ENCODE measurements at regions not wholly inside any gene's neighbourhood (a gene's known extent, or its start where the extent isn't known, plus 50 kb on each side); places are given as distances from the start of the nearest gene placed in this dataset.

DNA sequence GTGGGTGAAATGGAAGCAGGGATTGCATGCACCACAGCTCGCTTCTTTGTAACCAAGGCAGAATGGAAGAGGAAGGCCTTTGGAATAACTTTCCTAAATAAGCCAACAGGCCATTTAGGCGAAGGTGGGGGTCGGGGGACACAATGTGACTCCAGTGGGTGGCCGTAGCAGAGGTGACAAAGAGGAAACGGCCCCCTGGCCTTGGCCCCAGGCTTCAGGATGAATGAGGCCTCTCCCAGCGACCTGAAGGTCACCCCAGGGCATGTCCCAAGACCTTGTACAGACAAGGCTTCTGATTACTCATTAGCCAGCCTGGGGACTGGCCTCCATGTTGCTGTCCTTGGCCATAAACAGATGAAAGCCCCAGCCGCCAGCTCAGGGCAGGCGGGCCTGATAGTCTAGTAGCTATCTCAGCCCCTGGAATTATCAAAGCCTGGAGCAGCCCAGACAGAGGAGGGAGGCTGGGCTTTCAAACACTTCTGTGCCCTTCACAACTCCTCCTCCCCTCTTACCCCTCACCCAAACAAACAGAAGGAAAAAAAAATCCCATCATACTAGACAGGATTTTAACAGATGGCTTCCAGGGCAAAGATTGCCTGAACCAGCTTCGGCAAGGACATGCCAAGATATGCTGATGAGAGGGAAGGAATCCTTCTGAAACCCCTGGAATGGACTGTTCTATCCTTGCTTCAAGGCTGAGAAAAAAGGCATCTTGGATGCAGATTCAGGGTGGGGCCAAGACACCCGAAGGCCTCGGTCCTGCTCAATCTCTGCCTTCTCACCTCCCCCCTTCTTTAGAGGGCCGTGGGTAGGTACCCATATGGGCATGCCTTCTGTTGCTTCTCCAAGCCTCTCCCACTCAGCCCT lies 142.3 kb upstream of the PARP11 start:
- TF ChIP-seq SMC3 (conservative IDR thresholded peaks at IDR 0.05; ENCODE audit: poor library complexity) (no peak), CTCF (IDR thresholded peaks at IDR 0.05; ENCODE audit: poor library complexity, severe bottlenecking) (no peak), REST (IDR thresholded peaks at IDR 0.05; ENCODE audit: borderline replicate concordance) (no peak), RAD21 (conservative IDR thresholded peaks at IDR 0.05) (no peak), MXI1 (conservative IDR thresholded peaks at IDR 0.05; ENCODE audit: poor library complexity, severe bottlenecking) (no peak), TAF1 (IDR thresholded peaks at IDR 0.05; ENCODE audit: low read depth) (no peak), EZH2 (IDR thresholded peaks at IDR 0.05; ENCODE audit: borderline replicate concordance, insufficient read depth, low read length, poor library complexity, severe bottlenecking) (no peak), EP300 (conservative IDR thresholded peaks at IDR 0.05; ENCODE audit: poor library complexity, severe bottlenecking) (no peak), POLR2AphosphoS5 (IDR thresholded peaks at IDR 0.05) (no peak)
- Histone ChIP-seq H2AFZ (ENCODE audit: low read depth, low read length) (no peak overlapping the region), H3K9me3 (ENCODE audit: low read length) (no peaks in the 10 kb centered on the region), H3K36me3 (ENCODE audit: insufficient read depth, low read length) (no peaks in the 10 kb centered on the region), H3K79me2 (replicated peaks; ENCODE audit: insufficient read depth, low read length) (no peaks in the 10 kb centered on the region), H3K9me2 (ENCODE audit: insufficient read depth, low read length) (no peaks in the 10 kb centered on the region), H4K20me1 (ENCODE audit: insufficient read depth) (no peaks in the 10 kb centered on the region), H3K27me3 (ENCODE audit: insufficient read depth, low read depth, low read length) (no peaks in the 10 kb centered on the region), H3K4me2 (ENCODE audit: low read length) (no peak overlapping the region), H3K9ac (ENCODE audit: low read length) (no peak overlapping the region), H3F3A (ENCODE audit: insufficient read depth, low read length, poor library complexity, severe bottlenecking) (no peaks in the 10 kb centered on the region), H3K4me3 (ENCODE audit: low read length) (no peak overlapping the region), H3K27ac (ENCODE audit: low read length) (no peak overlapping the region)

DNA sequence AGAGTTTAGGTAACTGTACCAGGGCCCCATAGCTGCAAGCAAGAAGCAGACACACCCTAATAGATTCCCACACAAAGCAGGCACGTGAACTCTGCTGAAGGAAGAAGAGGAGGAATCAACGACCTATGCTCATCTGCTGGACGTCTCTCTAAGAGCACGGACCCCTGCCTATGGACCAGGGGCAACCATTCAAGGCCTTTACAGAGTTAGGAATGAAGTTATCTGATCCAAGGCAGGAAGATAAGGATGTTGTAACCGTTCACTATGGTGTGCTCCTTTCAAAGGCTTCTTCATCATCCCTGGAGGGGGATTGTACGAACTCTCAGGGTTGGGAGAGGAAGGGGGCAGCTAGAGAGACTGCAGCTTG lies 141.6 kb upstream of the PARP11 start:
- Histone ChIP-seq H3K9ac (ENCODE audit: low read length) (no peak overlapping the region), H3K9me2 (ENCODE audit: insufficient read depth, low read length) (no peaks in the 10 kb centered on the region), H3K79me2 (replicated peaks; ENCODE audit: insufficient read depth, low read length) (no peaks in the 10 kb centered on the region), H3K27ac (ENCODE audit: low read length) (no peak overlapping the region), H3K4me3 (ENCODE audit: low read length) (no peak overlapping the region), H3F3A (ENCODE audit: insufficient read depth, low read length, poor library complexity, severe bottlenecking) (no peaks in the 10 kb centered on the region), H3K27me3 (ENCODE audit: insufficient read depth, low read depth, low read length) (no peaks in the 10 kb centered on the region), H3K9me3 (ENCODE audit: low read length) (no peaks in the 10 kb centered on the region), H3K36me3 (ENCODE audit: insufficient read depth, low read length) (no peaks in the 10 kb centered on the region), H4K20me1 (ENCODE audit: insufficient read depth) (no peaks in the 10 kb centered on the region), H3K4me2 (ENCODE audit: low read length) (no peak overlapping the region), H2AFZ (ENCODE audit: low read depth, low read length) (no peak overlapping the region)
- TF ChIP-seq CTCF (IDR thresholded peaks at IDR 0.05; ENCODE audit: poor library complexity, severe bottlenecking), result no peak
- TF ChIP-seq POLR2AphosphoS5 (IDR thresholded peaks at IDR 0.05), result no peak
- no peak for TF ChIP-seq EZH2 (IDR thresholded peaks at IDR 0.05; ENCODE audit: borderline replicate concordance, insufficient read depth, low read length, poor library complexity, severe bottlenecking)
- TF ChIP-seq MXI1 (conservative IDR thresholded peaks at IDR 0.05; ENCODE audit: poor library complexity, severe bottlenecking), result no peak
- TF ChIP-seq REST (IDR thresholded peaks at IDR 0.05; ENCODE audit: borderline replicate concordance), result no peak
- no peak for TF ChIP-seq RAD21 (conservative IDR thresholded peaks at IDR 0.05)
- TF ChIP-seq EP300 (conservative IDR thresholded peaks at IDR 0.05; ENCODE audit: poor library complexity, severe bottlenecking), result no peak
- no peak for TF ChIP-seq TAF1 (IDR thresholded peaks at IDR 0.05; ENCODE audit: low read depth)
- TF ChIP-seq SMC3 (conservative IDR thresholded peaks at IDR 0.05; ENCODE audit: poor library complexity), result no peak
